Testis (tissue), 2 donors: ENCODE measurements at regions not wholly inside any gene's neighbourhood (a gene's known extent, or its start where the extent isn't known, plus 50 kb on each side); places are given as distances from the start of the nearest gene placed in this dataset.
"Not testable (repeated sequence)": the region's sequence is repeated elsewhere in the genome, so short reads cannot be mapped to it uniquely, and the experiment has no call there.

Source experiments
- DNase-seq: peaks from one replicate; pipeline ENCODE4 v3.0.0-alpha.2; 2019
- H3K27ac ChIP-seq, 2 donors: fragments of 200-600 bp; sonication (generic); one replicate each; pipeline ENCODE4 v1.5.1; 2019
- H3K27me3 ChIP-seq: fragments of 200-600 bp; sonication (generic); one replicate; pipeline ENCODE4 v1.5.1; 2019
- H3K36me3 ChIP-seq: fragments of 200-600 bp; sonication (generic); one replicate; pipeline ENCODE4 v1.5.1; 2017; ENCODE audit warnings: low read depth; ENCODE audit errors: missing control alignments
- H3K4me1 ChIP-seq: fragments of 200-600 bp; sonication (generic); one replicate; pipeline ENCODE4 v1.5.1; 2019
- H3K4me3 ChIP-seq, 2 donors: fragments of 200-600 bp; sonication (generic); one replicate each; pipeline ENCODE4 v1.5.1; 2017 to 2019
- H3K9me3 ChIP-seq: fragments of 200-600 bp; sonication (generic); one replicate; pipeline ENCODE4 v1.5.1; 2017
- CTCF ChIP-seq, 3 experiments: fragments of 450-650 bp in 2 of 3; fragments of 200-600 bp in 1 of 3; sonication (generic) in 1 of 3; IDR thresholded peaks; one replicate each; pipeline ENCODE4 v1.5.1; 2016 to 2019; ENCODE audit warnings: antibody characterized with exemption in 3 of 3, mild to moderate bottlenecking in 2 of 3, moderate library complexity in 1 of 3
- POLR2A ChIP-seq: fragments of 450-650 bp; IDR thresholded peaks from one replicate; pipeline ENCODE4 v1.6.1; 2017; ENCODE audit warnings: antibody characterized with exemption, mild to moderate bottlenecking, moderate library complexity
- WGBS, 2 donors: methylation state at CpG; one replicate each; pipeline ENCODE4 v1.1.5; 2018; 5-methylcytosine and 5-hydroxymethylcytosine counted together
- intact Hi-C: fragments of 100-400 bp; cut with DNase I; formaldehyde crosslinking; loops from one replicate; pipeline ENCODE4 v1.15.1; 2023; ENCODE audit warnings: low total_unique reads

DNA sequence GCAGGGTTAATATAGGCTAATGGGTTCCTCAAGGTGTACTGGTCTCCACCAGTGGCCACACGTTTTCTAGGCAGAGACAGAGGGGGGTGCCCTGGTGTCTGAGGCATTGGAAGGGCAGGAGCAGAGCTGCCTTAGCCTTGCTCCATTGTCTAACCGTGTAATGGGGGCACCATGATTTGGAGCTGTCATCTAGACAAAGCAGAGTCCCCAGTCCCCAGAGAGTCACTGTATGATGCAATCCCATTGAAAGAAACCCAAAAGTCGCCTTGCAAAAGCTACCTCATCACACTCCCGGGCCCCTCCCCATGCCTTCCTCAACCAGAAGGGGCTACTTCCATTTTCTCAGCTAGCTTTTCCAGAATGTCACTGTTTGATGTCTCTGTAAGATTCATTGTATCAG lies 487.1 kb downstream of the AACS start:
- WGBS, 2 donors = 80 to 85% methylated on average over 4 of the region's 4 CpGs

GRCh38 chr12:125561008-125561407 lies 495.8 kb downstream of the AACS start:
- H3K4me1 ChIP-seq, H3K27ac ChIP-seq, H3K4me3 ChIP-seq, H3K27me3 ChIP-seq, H3K36me3 ChIP-seq, H3K9me3 ChIP-seq, DNase-seq, intact Hi-C loops: not testable (repeated sequence)
- WGBS, 2 donors = 90 to 94% methylated on average over 5 of the region's 5 CpGs

More for the DNA sequence above, 487.1 kb downstream of the AACS start:
- Histone ChIP-seq H3K27ac (no peak overlapping the region), H3K36me3 (no peaks in the 10 kb centered on the region), H3K4me3 (no peak overlapping the region), H3K9me3 (no peaks in the 10 kb centered on the region), H3K4me1 (no peaks in the 10 kb centered on the region), H3K27me3 (no peaks in the 10 kb centered on the region)
- TF ChIP-seq CTCF (IDR thresholded peaks at IDR 0.05) (no peak), POLR2A (no peak)
- DNase-seq = no peak
- intact Hi-C loops = no loop called here

DNA sequence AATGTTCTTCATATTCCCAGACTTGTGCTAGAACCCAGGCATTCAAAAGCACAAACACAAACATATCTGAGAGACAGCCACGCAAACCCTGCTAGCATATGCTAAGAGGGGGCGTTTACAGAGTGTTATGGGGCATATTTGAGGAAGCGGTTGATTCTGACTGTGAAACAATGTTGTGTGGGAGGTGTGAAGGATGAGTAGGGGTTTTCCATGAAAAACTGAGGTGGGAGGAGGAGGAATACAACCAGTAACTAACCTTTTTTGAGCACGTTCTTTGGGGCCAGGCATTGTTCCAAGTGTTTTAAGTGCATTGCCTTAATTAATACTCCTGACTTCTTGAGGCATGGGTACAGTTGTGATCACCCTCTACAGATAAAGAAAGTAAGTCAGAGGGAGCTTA lies 499.5 kb downstream of the AACS start:
- WGBS, 2 donors = 64 to 75% methylated on average over 4 of the region's 4 CpGs
- DNase-seq = no peak
- intact Hi-C loops = no loop called here
- Histone ChIP-seq H3K9me3 (no peaks in the 10 kb centered on the region), H3K36me3 (no peaks in the 10 kb centered on the region), H3K4me1 (no peaks in the 10 kb centered on the region), H3K27me3 (no peaks in the 10 kb centered on the region), H3K4me3 (no peak overlapping the region), H3K27ac (no peak overlapping the region)
- no peak for TF ChIP-seq CTCF (IDR thresholded peaks at IDR 0.05)
- no peak for TF ChIP-seq POLR2A

- no peak for DNase-seq
- Histone ChIP-seq H3K36me3 (no peaks in the 10 kb centered on the region), H3K27ac (no peak overlapping the region), H3K27me3 (no peaks in the 10 kb centered on the region), H3K9me3 (no peaks in the 10 kb centered on the region), H3K4me1 (no peaks in the 10 kb centered on the region), H3K4me3 (no peak overlapping the region)
- no peak for TF ChIP-seq CTCF (IDR thresholded peaks at IDR 0.05)
- no peak for TF ChIP-seq POLR2A
- intact Hi-C loops = no loop called here
- WGBS, 2 donors = 86% methylated on average over 6 of the region's 6 CpGs
Measured at GRCh38 chr12:125567581-125567980, 502.3 kb downstream of the AACS start.

DNA sequence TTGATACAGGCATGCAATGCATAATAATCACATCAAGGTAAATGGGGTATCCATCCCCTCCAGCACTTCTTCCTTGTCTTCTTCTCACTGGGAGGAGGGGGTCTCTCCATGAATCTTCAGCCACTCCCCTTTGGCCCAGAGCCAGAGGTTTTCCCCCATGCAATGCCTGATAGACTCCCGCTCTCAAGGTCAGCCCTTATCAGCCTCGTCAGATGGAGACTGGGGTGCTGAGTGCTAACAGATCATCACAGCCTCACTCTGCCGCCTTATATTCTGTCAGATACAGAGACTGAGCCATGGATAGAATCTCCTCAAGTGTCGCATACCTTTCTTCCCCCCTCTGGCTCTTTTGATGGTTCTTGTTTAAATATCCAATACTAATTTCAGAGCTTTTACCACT lies 503.1 kb downstream of the AACS start:
- Histone ChIP-seq H3K27me3 (no peaks in the 10 kb centered on the region), H3K4me1 (no peaks in the 10 kb centered on the region), H3K27ac (no peak overlapping the region), H3K4me3 (no peak overlapping the region), H3K36me3 (no peaks in the 10 kb centered on the region), H3K9me3 (no peaks in the 10 kb centered on the region)
- intact Hi-C loops = no loop called here
- DNase-seq = no peak
- TF ChIP-seq POLR2A = no peak
- no peak for TF ChIP-seq CTCF (IDR thresholded peaks at IDR 0.05)
- WGBS, 2 donors = 37 to 44% methylated on average over 4 of the region's 4 CpGs
